ENCODE measurements at regions not wholly inside any gene's neighbourhood (a gene's known extent, or its start where the extent isn't known, plus 50 kb on each side); places are given as distances from the start of the nearest gene placed in this dataset.

DNA sequence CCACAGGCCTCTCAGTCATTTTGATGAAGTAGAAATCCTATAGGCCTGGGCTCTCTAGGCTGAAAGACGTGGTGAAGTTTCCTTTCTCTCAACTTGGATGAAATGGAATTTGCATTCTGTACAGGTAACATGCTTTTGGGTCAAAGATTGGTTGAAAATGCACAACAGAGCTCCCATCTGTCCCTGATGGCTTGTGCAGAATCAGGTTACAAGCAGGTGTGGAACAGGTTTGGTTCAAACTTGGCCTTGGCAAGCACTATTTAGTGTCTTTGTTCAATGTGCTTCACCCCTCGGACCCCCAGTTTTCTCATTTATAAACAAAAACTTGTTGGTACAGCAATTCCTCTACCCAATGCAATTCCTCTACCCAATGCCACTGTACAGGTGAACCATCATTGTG, 1493.0 kb downstream of the AACS start:
- TF ChIP-seq EZH2 (IDR thresholded peaks at IDR 0.05; ENCODE audit: low read length, unreplicated experiment) (no peak), EZH2phosphoT487 (IDR thresholded peaks at IDR 0.05; ENCODE audit: borderline replicate concordance, low read length) (no peak)
- TF ChIP-seq, protein P1, sequence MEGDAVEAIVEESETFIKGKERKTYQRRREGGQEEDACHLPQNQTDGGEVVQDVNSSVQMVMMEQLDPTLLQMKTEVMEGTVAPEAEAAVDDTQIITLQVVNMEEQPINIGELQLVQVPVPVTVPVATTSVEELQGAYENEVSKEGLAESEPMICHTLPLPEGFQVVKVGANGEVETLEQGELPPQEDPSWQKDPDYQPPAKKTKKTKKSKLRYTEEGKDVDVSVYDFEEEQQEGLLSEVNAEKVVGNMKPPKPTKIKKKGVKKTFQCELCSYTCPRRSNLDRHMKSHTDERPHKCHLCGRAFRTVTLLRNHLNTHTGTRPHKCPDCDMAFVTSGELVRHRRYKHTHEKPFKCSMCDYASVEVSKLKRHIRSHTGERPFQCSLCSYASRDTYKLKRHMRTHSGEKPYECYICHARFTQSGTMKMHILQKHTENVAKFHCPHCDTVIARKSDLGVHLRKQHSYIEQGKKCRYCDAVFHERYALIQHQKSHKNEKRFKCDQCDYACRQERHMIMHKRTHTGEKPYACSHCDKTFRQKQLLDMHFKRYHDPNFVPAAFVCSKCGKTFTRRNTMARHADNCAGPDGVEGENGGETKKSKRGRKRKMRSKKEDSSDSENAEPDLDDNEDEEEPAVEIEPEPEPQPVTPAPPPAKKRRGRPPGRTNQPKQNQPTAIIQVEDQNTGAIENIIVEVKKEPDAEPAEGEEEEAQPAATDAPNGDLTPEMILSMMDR (conservative IDR thresholded peaks at IDR 0.05; ENCODE audit: low read depth, low read length), result no peak

Measured in PC-3 (cell line).